SK-N-MC (cell line): ENCODE measurements at regions not wholly inside any gene's neighbourhood (a gene's known extent, or its start where the extent isn't known, plus 50 kb on each side); places are given as distances from the start of the nearest gene placed in this dataset.

Source experiments
- EZH2 ChIP-seq: fragments of 200-600 bp; sonication (generic); IDR thresholded peaks from one replicate; pipeline ENCODE4 v1.6.1; 2017; ENCODE audit warnings: antibody characterized with exemption
- FOXP2 ChIP-seq: optimal IDR thresholded peaks from 2 replicates; pipeline ENCODE3; 2011; ENCODE audit warnings: mild to moderate bottlenecking, moderate library complexity; ENCODE audit not compliant: insufficient read depth; ENCODE audit errors: extremely low read length, control extremely low read depth
- POLR2AphosphoS5 ChIP-seq: IDR thresholded peaks from 2 replicates; pipeline ENCODE4 v1.6.1; 2012; ENCODE audit warnings: mild to moderate bottlenecking, low read depth, low read length, borderline replicate concordance

DNA sequence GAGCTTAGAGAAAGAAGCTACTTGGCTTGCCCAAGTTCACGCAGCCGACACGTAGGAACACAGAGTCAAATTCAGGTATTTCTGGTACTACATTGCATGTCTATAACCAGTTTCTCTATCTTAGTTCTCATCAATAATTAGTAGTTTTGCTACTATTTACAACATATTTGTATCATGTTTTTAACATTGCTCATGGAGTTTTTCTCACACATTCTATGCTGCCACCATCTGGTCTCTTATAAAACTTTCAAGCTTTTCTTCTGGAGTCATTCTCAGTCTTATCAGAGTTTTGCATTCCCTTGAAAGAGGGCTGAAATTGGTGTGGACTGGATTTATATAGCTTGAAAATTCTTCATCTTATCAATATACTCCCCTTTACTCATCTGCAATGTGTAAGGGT lies 118.8 kb upstream of the PALMD start:
- TF ChIP-seq POLR2AphosphoS5, result no peak
- TF ChIP-seq EZH2, result no peak
- TF ChIP-seq FOXP2, result no peak
